ENCODE measurements at regions not wholly inside any gene's neighbourhood (a gene's known extent, or its start where the extent isn't known, plus 50 kb on each side); places are given as distances from the start of the nearest gene placed in this dataset.
"Not testable (repeated sequence)": the region's sequence is repeated elsewhere in the genome, so short reads cannot be mapped to it uniquely, and the experiment has no call there.

DNA sequence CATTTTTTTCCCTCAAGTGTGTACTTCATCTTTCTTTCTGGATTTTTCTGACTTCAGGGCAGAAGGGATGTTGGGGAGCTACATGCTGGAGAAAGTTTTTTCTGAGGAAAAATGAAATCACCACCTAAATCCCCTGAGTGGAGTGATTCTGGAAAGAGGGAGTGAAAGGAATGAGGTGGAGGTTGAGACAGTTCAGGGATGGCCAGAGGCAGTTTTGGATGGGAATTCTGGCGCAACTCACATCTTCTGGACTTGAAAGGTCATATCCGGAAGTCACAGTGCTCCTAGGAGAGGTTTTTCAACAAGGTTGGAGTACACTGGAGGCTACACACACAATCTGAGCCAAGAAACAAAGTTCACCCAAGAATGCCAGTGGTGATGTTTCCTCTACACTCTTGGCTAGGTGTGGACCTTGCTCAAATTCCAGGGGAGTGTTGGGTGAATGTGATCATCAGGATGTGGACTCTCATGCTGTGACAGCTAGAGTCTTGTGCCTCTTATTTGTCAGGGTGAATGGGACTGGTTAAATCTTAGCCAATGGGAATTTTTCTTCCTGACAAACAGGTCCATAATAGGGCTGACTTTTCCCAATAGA lies 161.5 kb downstream of the HLX start:
- Histone ChIP-seq H3K4me3 (ENCODE audit: low read length) (no peak overlapping the region), H3K4me1 (ENCODE audit: control insufficient read depth, insufficient read depth, low read length) (no peaks in the 10 kb centered on the region), H3K27me3 (ENCODE audit: control insufficient read depth, insufficient read depth, low read length) (no peaks in the 10 kb centered on the region), H3K9me3 (ENCODE audit: control insufficient read depth, low read depth, low read length) (no peaks in the 10 kb centered on the region), H3K36me3 (ENCODE audit: control insufficient read depth, insufficient read depth, low read length) (no peaks in the 10 kb centered on the region), H3K27ac (ENCODE audit: low read length) (no peak overlapping the region)
- WGBS (ENCODE audit: insufficient coverage, low lambda C conversion rate), result no CpG with 5 or more reads among the region's 2 CpGs
- no peak for DNase-seq

DNA sequence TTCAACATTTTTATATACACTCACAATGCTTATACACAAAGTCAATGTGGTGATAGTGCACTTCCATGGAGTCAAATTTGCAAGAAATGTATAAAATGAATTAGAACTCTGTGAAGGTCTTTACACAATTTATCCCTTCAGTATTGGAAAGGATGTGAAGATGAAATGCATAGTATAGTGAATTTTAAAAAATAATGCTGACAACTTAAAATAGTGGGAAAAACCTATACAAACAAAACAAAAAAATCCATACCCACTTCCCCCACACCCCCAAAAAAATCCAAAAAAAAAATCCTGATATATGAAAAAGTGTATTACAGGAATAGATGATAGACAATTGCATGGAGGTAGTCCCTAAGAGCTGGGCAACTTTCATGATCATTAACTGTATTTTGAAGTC lies 165.3 kb downstream of the HLX start:
- Histone ChIP-seq H3K27ac (ENCODE audit: low read length) (no peak overlapping the region), H3K9me3 (ENCODE audit: control insufficient read depth, low read depth, low read length) (no peaks in the 10 kb centered on the region), H3K4me1 (ENCODE audit: control insufficient read depth, insufficient read depth, low read length) (no peaks in the 10 kb centered on the region), H3K4me3 (ENCODE audit: low read length) (no peak overlapping the region), H3K36me3 (ENCODE audit: control insufficient read depth, insufficient read depth, low read length) (no peaks in the 10 kb centered on the region), H3K27me3 (ENCODE audit: control insufficient read depth, insufficient read depth, low read length) (no peaks in the 10 kb centered on the region)
- DNase-seq, result no peak

DNA sequence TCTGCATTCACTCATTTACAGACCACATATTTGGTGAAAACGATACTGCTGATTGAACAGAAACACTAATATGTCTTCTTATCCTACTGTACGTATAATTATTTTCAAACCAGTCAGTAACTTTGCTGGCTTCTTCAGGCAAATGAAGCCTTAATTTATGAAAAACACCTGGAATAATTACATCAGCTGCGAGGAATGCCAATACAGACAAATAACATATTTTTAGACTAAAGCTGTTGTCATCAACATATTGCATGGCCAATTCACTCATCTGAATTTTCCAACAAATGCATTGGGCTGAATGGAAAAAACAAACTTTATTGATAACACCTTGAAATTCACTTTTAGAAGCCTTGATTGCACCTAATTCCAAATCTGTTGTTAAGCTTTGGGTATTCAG lies 165.9 kb downstream of the HLX start:
- Histone ChIP-seq H3K9me3 (ENCODE audit: control insufficient read depth, low read depth, low read length) (no peaks in the 10 kb centered on the region), H3K27me3 (ENCODE audit: control insufficient read depth, insufficient read depth, low read length) (no peaks in the 10 kb centered on the region), H3K4me1 (ENCODE audit: control insufficient read depth, insufficient read depth, low read length) (no peaks in the 10 kb centered on the region), H3K36me3 (ENCODE audit: control insufficient read depth, insufficient read depth, low read length) (no peaks in the 10 kb centered on the region), H3K4me3 (ENCODE audit: low read length) (no peak overlapping the region), H3K27ac (ENCODE audit: low read length) (no peak overlapping the region)
- WGBS (ENCODE audit: insufficient coverage, low lambda C conversion rate), result 84% methylated on average over 2 of the region's 3 CpGs
- no peak for DNase-seq

DNA sequence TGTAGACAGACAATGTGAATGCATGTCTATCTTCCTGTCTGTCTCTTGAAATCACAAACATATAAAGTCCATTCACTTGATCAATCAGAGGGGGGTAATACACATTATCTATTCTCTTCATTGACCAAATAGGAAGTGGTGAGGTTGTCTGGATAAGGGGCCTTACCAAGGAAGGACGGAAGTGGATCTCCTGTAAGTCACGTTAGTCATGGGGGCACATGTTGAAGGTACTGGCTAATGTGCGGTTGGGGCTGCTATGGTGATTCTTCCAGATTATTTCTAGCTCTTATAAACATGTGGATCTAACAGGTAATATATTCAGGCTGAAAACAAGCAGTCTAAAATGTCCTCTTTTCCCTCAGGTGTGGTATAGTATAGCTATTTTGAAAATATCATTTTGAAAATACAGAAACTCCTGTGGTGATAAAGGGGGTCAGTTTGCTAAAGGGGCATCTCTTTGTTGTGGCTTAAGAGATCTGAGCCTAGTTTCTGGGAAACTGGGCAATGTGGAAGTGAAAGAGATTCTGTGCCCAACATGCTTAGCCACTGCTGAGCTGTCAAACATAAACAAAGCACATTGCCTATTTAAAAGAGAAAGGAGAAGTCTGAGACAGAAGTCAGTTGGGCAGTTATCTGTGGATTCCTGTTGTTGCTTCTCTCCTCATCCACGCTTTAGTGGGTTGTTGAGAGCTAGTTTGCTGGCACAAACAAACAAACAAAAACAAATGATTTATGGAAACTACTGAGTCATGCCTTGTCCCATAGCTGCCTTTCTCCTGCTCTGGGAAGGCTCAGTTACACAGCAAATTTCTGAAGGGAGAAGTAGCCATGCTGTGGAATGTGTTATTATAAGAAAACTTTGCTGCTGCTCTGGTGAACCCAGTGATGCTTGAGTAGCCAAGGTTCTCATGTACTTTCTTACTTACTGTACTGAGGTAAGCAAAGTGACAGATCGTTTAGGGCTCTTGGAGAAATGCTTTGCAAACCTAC lies 166.9 kb downstream of the HLX start:
- WGBS (ENCODE audit: insufficient coverage, low lambda C conversion rate), result no CpG with 5 or more reads among the region's 5 CpGs
- H3K4me3 ChIP-seq (ENCODE audit: low read length), result no peak overlapping the region
- H3K27ac ChIP-seq (ENCODE audit: low read length), result no peak overlapping the region
- H3K36me3 ChIP-seq (ENCODE audit: control insufficient read depth, insufficient read depth, low read length), result no peaks in the 10 kb centered on the region
- H3K4me1 ChIP-seq (ENCODE audit: control insufficient read depth, insufficient read depth, low read length), result no peaks in the 10 kb centered on the region
- no peak for DNase-seq
- no peaks in the 10 kb centered on the region for H3K9me3 ChIP-seq (ENCODE audit: control insufficient read depth, low read depth, low read length)
- no peaks in the 10 kb centered on the region for H3K27me3 ChIP-seq (ENCODE audit: control insufficient read depth, insufficient read depth, low read length)

DNA sequence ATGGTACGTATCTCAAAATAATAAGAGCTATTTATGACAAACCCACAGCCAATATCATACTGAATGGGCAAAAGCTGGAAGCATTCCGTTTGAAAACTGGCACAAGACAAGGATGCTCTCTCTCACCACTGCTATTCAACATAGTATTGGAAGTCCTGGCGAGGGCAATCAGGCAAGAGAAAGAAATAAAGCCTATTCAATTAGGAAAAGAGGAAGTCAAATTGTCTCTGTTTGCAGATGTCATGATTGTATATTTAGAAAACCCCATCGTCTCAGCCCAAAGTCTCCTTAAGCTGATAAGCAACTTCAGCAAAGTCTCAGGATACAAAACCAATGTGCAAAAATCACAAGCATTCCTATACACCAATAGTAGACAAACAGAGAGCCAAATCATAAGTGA lies 172.1 kb downstream of the HLX start:
- H3K4me3 ChIP-seq (ENCODE audit: low read length); H3K27me3 ChIP-seq (ENCODE audit: control insufficient read depth, insufficient read depth, low read length); DNase-seq; H3K36me3 ChIP-seq (ENCODE audit: control insufficient read depth, insufficient read depth, low read length); H3K4me1 ChIP-seq (ENCODE audit: control insufficient read depth, insufficient read depth, low read length); H3K9me3 ChIP-seq (ENCODE audit: control insufficient read depth, low read depth, low read length); H3K27ac ChIP-seq (ENCODE audit: low read length): not testable (repeated sequence)
- WGBS (ENCODE audit: insufficient coverage, low lambda C conversion rate), result 100% methylated on average over 1 of the region's 4 CpGs

DNA sequence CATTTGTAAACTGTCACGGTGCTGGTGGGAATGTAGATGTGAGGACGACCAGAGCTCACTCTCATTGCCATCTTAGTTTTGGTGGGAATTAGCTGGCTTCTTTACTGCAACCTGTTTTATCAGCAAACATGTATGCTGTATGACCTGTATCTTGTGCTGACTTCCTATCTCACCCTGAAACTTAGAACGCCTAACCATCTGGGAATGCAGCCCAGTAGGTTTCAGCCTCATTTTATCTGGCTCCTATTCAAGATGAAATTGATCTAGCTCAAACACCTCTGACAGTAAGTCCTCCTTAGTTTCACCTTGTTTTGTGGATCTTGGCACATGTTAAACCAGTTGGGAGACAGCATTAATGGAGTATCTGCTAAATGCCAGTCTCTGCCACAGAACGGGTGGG lies 174.6 kb downstream of the HLX start:
- no peak overlapping the region for H3K27ac ChIP-seq (ENCODE audit: low read length)
- H3K4me3 ChIP-seq (ENCODE audit: low read length), result no peak overlapping the region
- no peaks in the 10 kb centered on the region for H3K27me3 ChIP-seq (ENCODE audit: control insufficient read depth, insufficient read depth, low read length)
- H3K9me3 ChIP-seq (ENCODE audit: control insufficient read depth, low read depth, low read length), result no peaks in the 10 kb centered on the region
- H3K4me1 ChIP-seq (ENCODE audit: control insufficient read depth, insufficient read depth, low read length), result no peaks in the 10 kb centered on the region
- no peaks in the 10 kb centered on the region for H3K36me3 ChIP-seq (ENCODE audit: control insufficient read depth, insufficient read depth, low read length)
- DNase-seq, result no peak
- 60% methylated on average over 1 of the region's 4 CpGs for WGBS (ENCODE audit: insufficient coverage, low lambda C conversion rate)

DNA sequence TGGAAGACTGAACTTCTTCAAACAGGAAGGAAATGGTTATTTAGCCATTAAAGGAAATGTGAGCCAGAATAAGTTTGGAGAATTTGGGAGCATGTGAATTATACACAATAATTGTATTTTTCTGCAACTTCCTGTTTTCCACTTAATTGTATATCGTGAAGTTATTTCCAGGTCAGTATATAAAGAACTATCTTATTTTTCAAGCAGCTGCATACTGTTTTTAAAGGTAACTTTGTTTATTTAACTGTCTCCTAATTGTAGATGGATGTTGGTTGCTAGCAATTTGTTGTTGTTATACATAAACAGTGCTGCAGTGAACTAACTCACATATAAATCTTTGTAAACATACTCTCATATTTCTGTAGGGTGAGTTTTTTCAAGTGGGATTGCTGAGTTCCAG lies 180.3 kb downstream of the HLX start:
- Histone ChIP-seq H3K36me3 (ENCODE audit: control insufficient read depth, insufficient read depth, low read length) (no peaks in the 10 kb centered on the region), H3K27ac (ENCODE audit: low read length) (no peak overlapping the region), H3K4me3 (ENCODE audit: low read length) (no peak overlapping the region), H3K9me3 (ENCODE audit: control insufficient read depth, low read depth, low read length) (no peaks in the 10 kb centered on the region), H3K27me3 (ENCODE audit: control insufficient read depth, insufficient read depth, low read length) (no peaks in the 10 kb centered on the region), H3K4me1 (ENCODE audit: control insufficient read depth, insufficient read depth, low read length) (no peaks in the 10 kb centered on the region)
- DNase-seq, result no peak
- 80% methylated on average over 1 of the region's 1 CpG for WGBS (ENCODE audit: insufficient coverage, low lambda C conversion rate)

DNA sequence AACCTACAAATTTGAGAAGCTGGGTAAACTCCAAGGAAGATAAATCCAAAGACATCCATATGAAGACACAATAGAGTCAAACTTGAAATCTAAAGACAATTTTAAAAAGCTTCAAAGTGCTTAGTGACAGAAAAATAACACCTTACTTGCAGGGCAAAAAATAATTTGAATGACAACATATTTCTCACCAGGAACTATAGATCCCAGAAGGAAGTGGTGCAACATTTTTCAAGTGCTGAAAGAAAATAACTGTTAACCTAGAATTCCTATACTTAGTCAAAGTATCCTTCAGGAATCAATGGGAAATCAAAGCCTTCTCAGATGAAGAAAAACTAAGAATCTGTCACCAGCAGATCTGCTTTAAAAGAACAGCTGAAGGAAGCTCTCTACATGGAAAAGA lies 184.4 kb downstream of the HLX start:
- Histone ChIP-seq H3K9me3 (ENCODE audit: control insufficient read depth, low read depth, low read length) (no peaks in the 10 kb centered on the region), H3K4me1 (ENCODE audit: control insufficient read depth, insufficient read depth, low read length) (no peaks in the 10 kb centered on the region), H3K36me3 (ENCODE audit: control insufficient read depth, insufficient read depth, low read length) (no peaks in the 10 kb centered on the region), H3K27ac (ENCODE audit: low read length) (no peak overlapping the region), H3K4me3 (ENCODE audit: low read length) (no peak overlapping the region), H3K27me3 (ENCODE audit: control insufficient read depth, insufficient read depth, low read length) (no peaks in the 10 kb centered on the region)
- DNase-seq, result no peak

DNA sequence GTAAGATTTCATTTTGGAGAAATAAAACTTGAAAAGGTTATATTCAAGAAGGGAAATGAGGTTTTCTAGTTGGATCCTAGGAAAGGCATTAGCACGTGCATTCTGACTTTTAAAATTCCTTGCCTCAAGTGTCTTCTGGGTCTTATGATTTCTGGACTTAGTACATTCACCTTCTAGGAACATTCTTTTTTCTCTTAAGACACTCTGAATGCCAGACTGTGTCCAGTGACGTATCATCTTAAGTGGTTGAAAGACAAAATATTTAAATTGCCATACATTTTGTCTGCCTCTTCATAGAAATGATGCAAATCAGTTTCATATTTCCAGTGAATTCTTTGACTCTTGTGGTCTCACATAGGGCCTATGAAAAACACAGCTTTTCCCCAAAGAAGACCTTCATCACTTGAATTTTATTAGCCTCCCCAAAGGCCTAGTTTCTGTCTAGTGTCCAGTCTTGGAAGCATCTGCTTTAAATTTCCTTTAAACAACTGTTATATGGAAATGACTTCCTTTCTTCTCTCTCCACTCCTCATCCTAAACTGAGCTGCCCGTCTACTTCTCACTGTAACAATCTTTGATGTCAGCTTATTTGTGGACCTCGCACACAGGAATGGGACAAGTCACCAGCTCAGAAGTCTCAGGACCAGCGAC lies 187.2 kb downstream of the HLX start:
- Histone ChIP-seq H3K4me1 (ENCODE audit: control insufficient read depth, insufficient read depth, low read length) (no peaks in the 10 kb centered on the region), H3K27ac (ENCODE audit: low read length) (no peak overlapping the region), H3K9me3 (ENCODE audit: control insufficient read depth, low read depth, low read length) (no peaks in the 10 kb centered on the region), H3K36me3 (ENCODE audit: control insufficient read depth, insufficient read depth, low read length) (no peaks in the 10 kb centered on the region), H3K27me3 (ENCODE audit: control insufficient read depth, insufficient read depth, low read length) (no peaks in the 10 kb centered on the region), H3K4me3 (ENCODE audit: low read length) (no peak overlapping the region)
- WGBS (ENCODE audit: insufficient coverage, low lambda C conversion rate), result no CpG with 5 or more reads among the region's 5 CpGs
- DNase-seq, result no peak

DNA sequence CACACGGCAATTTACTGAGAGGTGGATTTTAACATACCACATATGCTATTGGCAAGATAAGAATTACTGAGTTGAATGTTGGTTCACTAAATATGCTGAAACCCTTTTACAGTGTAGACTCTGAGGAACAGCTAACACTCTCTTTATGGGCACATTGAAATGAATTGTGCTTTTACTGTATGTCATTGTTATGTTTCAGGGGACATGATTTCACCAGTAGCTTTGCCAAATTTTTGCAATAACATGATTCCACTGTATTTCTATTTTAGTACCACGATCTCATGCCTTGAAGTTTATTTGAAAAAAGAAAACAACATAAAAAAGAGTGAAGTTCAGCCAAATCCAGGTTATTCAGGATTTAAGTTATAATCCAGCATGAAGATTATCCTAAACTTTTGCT lies 188.5 kb downstream of the HLX start:
- no peaks in the 10 kb centered on the region for H3K9me3 ChIP-seq (ENCODE audit: control insufficient read depth, low read depth, low read length)
- H3K36me3 ChIP-seq (ENCODE audit: control insufficient read depth, insufficient read depth, low read length), result no peaks in the 10 kb centered on the region
- no peak for DNase-seq
- no peak overlapping the region for H3K4me3 ChIP-seq (ENCODE audit: low read length)
- no peaks in the 10 kb centered on the region for H3K27me3 ChIP-seq (ENCODE audit: control insufficient read depth, insufficient read depth, low read length)
- 100% methylated on average over 1 of the region's 2 CpGs for WGBS (ENCODE audit: insufficient coverage, low lambda C conversion rate)
- H3K27ac ChIP-seq (ENCODE audit: low read length), result no peak overlapping the region
- no peaks in the 10 kb centered on the region for H3K4me1 ChIP-seq (ENCODE audit: control insufficient read depth, insufficient read depth, low read length)

Data from large intestine (tissue), 3 donors.